ENCODE measurements at regions not wholly inside any gene's neighbourhood (a gene's known extent, or its start where the extent isn't known, plus 50 kb on each side); places are given as distances from the start of the nearest gene placed in this dataset.

DNA sequence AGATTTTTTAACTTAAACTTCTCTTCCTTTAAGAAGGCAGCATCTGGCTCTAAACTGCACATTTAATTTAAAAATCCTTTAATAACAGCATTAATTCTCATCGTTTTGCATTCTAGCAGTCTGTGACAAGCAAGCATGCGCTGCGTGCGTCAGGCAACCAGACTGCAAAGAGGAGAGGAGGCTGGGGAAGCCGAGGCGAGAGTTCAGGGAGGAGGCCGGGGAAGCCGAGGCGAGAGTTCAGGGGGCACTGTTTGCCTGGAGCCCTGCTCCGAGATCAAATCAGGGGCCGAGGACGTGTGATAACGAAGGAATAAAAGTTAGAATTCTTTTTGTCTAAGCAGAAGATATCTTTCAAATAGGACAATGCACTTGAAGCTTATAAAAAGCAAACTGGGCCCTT lies 435.7 kb downstream of the EFNB2 start:
- TF ChIP-seq POLR2AphosphoS5 (IDR thresholded peaks at IDR 0.05; ENCODE audit: low read depth, low read length) (no peak), TAF1 (IDR thresholded peaks at IDR 0.05; ENCODE audit: low read depth, low read length) (no peak), POLR2A (IDR thresholded peaks at IDR 0.05; ENCODE audit: low read depth, low read length) (no peak)

Data from GM12891 (cell line).